CD14-positive monocyte (primary cell): ENCODE measurements at regions not wholly inside any gene's neighbourhood (a gene's known extent, or its start where the extent isn't known, plus 50 kb on each side); places are given as distances from the start of the nearest gene placed in this dataset.

ENCODE experiments used
- DNase-seq, 3 donors: peaks; one replicate each; pipeline ENCODE4 v3.0.0-alpha.2; 2011 to 2022
- H2AFZ ChIP-seq: 2 replicates; pipeline ENCODE4 v1.6.0; 2012; ENCODE audit warnings: mild to moderate bottlenecking, low read depth, low read length, inconsistent platforms; ENCODE audit not compliant: insufficient read depth, poor library complexity, severe bottlenecking
- H3K27ac ChIP-seq, 2 donors: 1 replicate in 1 of 2; 2 replicates in 1 of 2; pipeline ENCODE4 v1.5.1; 2012 to 2013; ENCODE audit warnings: low read length in 2 of 2, control low read depth in 1 of 2, inconsistent platforms in 1 of 2, low read depth in 1 of 2, mild to moderate bottlenecking in 1 of 2
- H3K27me3 ChIP-seq, 2 donors: one replicate each; pipeline versions ENCODE4 v1.6.0 to v1.6.1; 2011 to 2013; ENCODE audit warnings: low read length in 2 of 2; ENCODE audit not compliant: control insufficient read depth in 2 of 2, insufficient read depth in 2 of 2
- H3K36me3 ChIP-seq, 2 donors: replicated peaks in 1 of 2; 1 replicate in 1 of 2; 2 replicates in 1 of 2; pipeline versions ENCODE4 v1.5.1 to v1.6.1; 2012 to 2013; ENCODE audit warnings: low read length in 2 of 2, control low read depth in 1 of 2, inconsistent platforms in 1 of 2, mild to moderate bottlenecking in 1 of 2; ENCODE audit not compliant: insufficient read depth in 2 of 2, control insufficient read depth in 1 of 2
- H3K4me1 ChIP-seq, 2 donors: 1 replicate in 1 of 2; 2 replicates in 1 of 2; pipeline versions ENCODE4 v1.5.1 to v1.6.1; 2012 to 2013; ENCODE audit warnings: low read length in 2 of 2, control low read depth in 1 of 2, inconsistent platforms in 1 of 2, mild to moderate bottlenecking in 1 of 2, moderate library complexity in 1 of 2; ENCODE audit not compliant: insufficient read depth in 2 of 2, control insufficient read depth in 1 of 2
- H3K4me2 ChIP-seq: replicated peaks from 2 replicates; pipeline ENCODE3; 2012; ENCODE audit warnings: low read length, moderate library complexity, mild to moderate bottlenecking; ENCODE audit not compliant: poor library complexity, severe bottlenecking; ENCODE audit errors: extremely low read depth
- H3K4me3 ChIP-seq, 3 experiments: fragments of 200-600 bp in 1 of 3; sonication (generic) in 1 of 3; replicated peaks in 1 of 3; 1 replicate in 2 of 3; 2 replicates in 1 of 3; pipeline ENCODE4 v1.5.1; 2011 to 2013; ENCODE audit warnings: low read length in 3 of 3, mild to moderate bottlenecking in 3 of 3, control low read depth in 2 of 3, low read depth in 2 of 3, inconsistent platforms in 1 of 3, moderate library complexity in 1 of 3
- H3K79me2 ChIP-seq: 2 replicates; pipeline ENCODE4 v1.6.0; 2012; ENCODE audit warnings: mild to moderate bottlenecking, control low read depth, inconsistent platforms, low read length, moderate library complexity; ENCODE audit not compliant: insufficient read depth
- H3K9ac ChIP-seq: 2 replicates; pipeline ENCODE4 v1.6.0; 2017; ENCODE audit warnings: low read length, mild to moderate bottlenecking; ENCODE audit not compliant: insufficient read depth, poor library complexity, severe bottlenecking
- H3K9me3 ChIP-seq, 2 donors: replicated peaks in 1 of 2; 1 replicate in 1 of 2; 2 replicates in 1 of 2; pipeline versions ENCODE4 v1.5.1 to v1.6.1; 2012 to 2013; ENCODE audit warnings: low read length in 2 of 2, control low read depth in 1 of 2; ENCODE audit not compliant: control insufficient read depth in 1 of 2, insufficient read depth in 1 of 2
- H4K20me1 ChIP-seq: 2 replicates; pipeline ENCODE4 v1.6.0; 2012; ENCODE audit warnings: mild to moderate bottlenecking, low read length, control low read depth, moderate library complexity; ENCODE audit not compliant: insufficient read depth
- H3K27ac Mint-ChIP-seq, 7 donors: one replicate each; pipeline ENCODE4 v1.8.0; 2020; ENCODE audit warnings: mild to moderate bottlenecking in 7 of 7, mixed read lengths in 7 of 7, moderate library complexity in 6 of 7, inconsistent platforms in 2 of 7
- H3K27me3 Mint-ChIP-seq, 3 donors: one replicate each; pipeline ENCODE4 v1.8.0; 2021 to 2022; ENCODE audit warnings: low read depth in 3 of 3, mild to moderate bottlenecking in 3 of 3, mixed read lengths in 3 of 3, moderate library complexity in 3 of 3, inconsistent platforms in 1 of 3
- H3K36me3 Mint-ChIP-seq, 2 donors: one replicate each; pipeline ENCODE4 v1.8.0; 2020; ENCODE audit warnings: mixed read lengths in 2 of 2, inconsistent platforms in 1 of 2, mild to moderate bottlenecking in 1 of 2
- H3K4me1 Mint-ChIP-seq: one replicate; pipeline ENCODE4 v1.8.0; 2020; ENCODE audit warnings: mild to moderate bottlenecking, mixed read lengths
- H3K4me3 Mint-ChIP-seq, 2 donors: one replicate each; pipeline ENCODE4 v1.8.0; 2020; ENCODE audit warnings: mild to moderate bottlenecking in 2 of 2, mixed read lengths in 2 of 2, moderate library complexity in 1 of 2
- H3K9me3 Mint-ChIP-seq, 7 donors: one replicate each; pipeline ENCODE4 v1.8.0; 2020 to 2022; ENCODE audit warnings: mixed read lengths in 7 of 7, mild to moderate bottlenecking in 6 of 7, moderate library complexity in 6 of 7, inconsistent platforms in 2 of 7
- whole genome bisulfite sequencing: methylation state at CpG from one replicate; pipeline ENCODE4 v1.1.5; 2013; ENCODE audit warnings: missing lambda C conversion rate; ENCODE audit not compliant: insufficient coverage; 5-methylcytosine and 5-hydroxymethylcytosine counted together
- intact Hi-C, 2 donors: fragments of 100-400 bp; cut with micrococcal nuclease; formaldehyde crosslinking; loops; one replicate each; pipeline versions ENCODE4 v1.15.0 to v1.15.1; 2023
- TF ChIP-seq, protein P1 (sequence below): fragments of 200-600 bp; IDR thresholded peaks from one replicate; pipeline ENCODE4 v1.8.0; 2022; ENCODE audit warnings: antibody characterized with exemption, mild to moderate bottlenecking

DNA sequence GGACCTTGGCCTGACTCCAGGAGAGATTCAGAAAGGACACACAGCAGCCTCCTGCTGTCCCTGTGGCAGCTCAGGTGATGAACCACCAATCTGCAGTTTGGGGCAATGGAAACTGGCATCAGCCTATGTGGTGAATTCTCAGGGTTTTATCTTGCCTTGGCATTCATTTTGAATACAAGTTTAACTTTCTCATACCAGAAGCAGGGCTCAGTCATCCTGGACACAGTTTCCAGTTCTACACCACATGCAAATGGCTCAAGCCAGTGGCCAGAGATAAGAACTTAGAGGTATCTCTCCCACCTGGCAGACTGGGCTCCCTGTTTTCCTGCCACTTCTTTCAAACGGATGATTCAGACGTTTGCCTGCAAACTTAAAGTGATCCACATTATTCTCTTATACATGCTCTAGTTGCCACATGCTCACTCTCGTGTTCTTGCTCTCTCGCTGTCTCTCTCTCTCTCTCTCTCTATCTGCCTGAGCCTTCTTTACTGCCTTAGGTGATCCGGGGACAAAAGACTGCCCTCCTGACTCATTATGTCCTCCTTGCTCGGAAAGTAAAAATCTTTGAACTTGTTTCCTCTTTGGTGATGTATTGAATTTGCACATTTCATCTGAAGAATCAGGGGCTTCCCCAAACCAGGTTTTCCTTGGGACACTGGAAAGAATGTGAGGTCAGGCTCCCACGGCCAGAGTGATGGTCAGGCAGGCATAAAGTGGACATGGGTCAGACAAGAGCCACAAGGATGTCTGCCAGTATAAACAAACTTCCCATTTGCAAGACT is 99.6 kb upstream of the STT3B start:
- DNase-seq: no peak
- no peaks in the 10 kb centered on the region for H3K36me3 Mint-ChIP-seq
- intact Hi-C loops: no loop called here
- Histone ChIP-seq H3K27ac (no peak overlapping the region), H3K4me1 (no peaks in the 10 kb centered on the region), H2AFZ (no peak overlapping the region), H3K36me3 (no peaks in the 10 kb centered on the region), H3K4me2 (no peak overlapping the region), H3K4me3 (no peak overlapping the region), H4K20me1 (no peaks in the 10 kb centered on the region), H3K9ac (no peak overlapping the region), H3K27me3 (no peaks in the 10 kb centered on the region), H3K9me3 (peaks cover 2 to 15% of the 10 kb centered on the region in 2 donors), H3K79me2 (no peaks in the 10 kb centered on the region)
- TF ChIP-seq, protein P1, sequence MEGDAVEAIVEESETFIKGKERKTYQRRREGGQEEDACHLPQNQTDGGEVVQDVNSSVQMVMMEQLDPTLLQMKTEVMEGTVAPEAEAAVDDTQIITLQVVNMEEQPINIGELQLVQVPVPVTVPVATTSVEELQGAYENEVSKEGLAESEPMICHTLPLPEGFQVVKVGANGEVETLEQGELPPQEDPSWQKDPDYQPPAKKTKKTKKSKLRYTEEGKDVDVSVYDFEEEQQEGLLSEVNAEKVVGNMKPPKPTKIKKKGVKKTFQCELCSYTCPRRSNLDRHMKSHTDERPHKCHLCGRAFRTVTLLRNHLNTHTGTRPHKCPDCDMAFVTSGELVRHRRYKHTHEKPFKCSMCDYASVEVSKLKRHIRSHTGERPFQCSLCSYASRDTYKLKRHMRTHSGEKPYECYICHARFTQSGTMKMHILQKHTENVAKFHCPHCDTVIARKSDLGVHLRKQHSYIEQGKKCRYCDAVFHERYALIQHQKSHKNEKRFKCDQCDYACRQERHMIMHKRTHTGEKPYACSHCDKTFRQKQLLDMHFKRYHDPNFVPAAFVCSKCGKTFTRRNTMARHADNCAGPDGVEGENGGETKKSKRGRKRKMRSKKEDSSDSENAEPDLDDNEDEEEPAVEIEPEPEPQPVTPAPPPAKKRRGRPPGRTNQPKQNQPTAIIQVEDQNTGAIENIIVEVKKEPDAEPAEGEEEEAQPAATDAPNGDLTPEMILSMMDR: no peak
- WGBS: 56% methylated on average over 4 of the region's 7 CpGs
- H3K4me3 Mint-ChIP-seq: no peak overlapping the region
- H3K9me3 Mint-ChIP-seq: peaks cover 5 to 21% (median 12%) of the 10 kb centered on the region in 7 donors
- no peaks in the 10 kb centered on the region for H3K4me1 Mint-ChIP-seq
- no peak overlapping the region for H3K27ac Mint-ChIP-seq
- no peaks in the 10 kb centered on the region for H3K27me3 Mint-ChIP-seq

DNA sequence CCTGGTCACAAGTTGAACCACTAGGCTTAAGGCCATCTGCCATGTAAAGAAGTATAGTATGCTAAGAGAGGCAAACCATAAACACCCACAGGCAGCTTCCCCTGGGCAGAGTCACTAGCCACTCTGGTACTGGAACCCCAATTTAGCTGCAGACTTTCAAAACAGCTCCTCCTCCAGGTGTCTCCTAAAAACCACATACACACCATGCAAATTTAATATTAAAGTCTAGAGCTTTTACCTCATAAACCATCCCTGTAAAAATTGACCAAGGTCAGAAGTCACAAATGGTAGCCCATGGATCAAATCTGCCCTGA is 99.1 kb upstream of the STT3B start:
- Mint-ChIP-seq H3K27me3 (no peaks in the 10 kb centered on the region), H3K36me3 (no peaks in the 10 kb centered on the region), H3K4me1 (no peaks in the 10 kb centered on the region), H3K27ac (no peak overlapping the region), H3K9me3 (peaks cover 5 to 21% (median 12%) of the 10 kb centered on the region in 7 donors), H3K4me3 (no peak overlapping the region)
- H3K4me3 ChIP-seq: no peak overlapping the region
- H3K27me3 ChIP-seq: no peaks in the 10 kb centered on the region
- DNase-seq: no peak
- no peak overlapping the region for H3K4me2 ChIP-seq
- H2AFZ ChIP-seq: no peak overlapping the region
- H3K79me2 ChIP-seq: no peaks in the 10 kb centered on the region
- peaks cover 2 to 15% of the 10 kb centered on the region in 2 donors for H3K9me3 ChIP-seq
- H3K4me1 ChIP-seq: no peaks in the 10 kb centered on the region
- no peaks in the 10 kb centered on the region for H4K20me1 ChIP-seq
- H3K9ac ChIP-seq: no peak overlapping the region
- H3K36me3 ChIP-seq: no peaks in the 10 kb centered on the region
- no peak overlapping the region for H3K27ac ChIP-seq
- TF ChIP-seq, protein P1: no peak
- intact Hi-C loops: no loop called here
